A204.1 (cell line): ENCODE measurements at regions not wholly inside any gene's neighbourhood (a gene's known extent, or its start where the extent isn't known, plus 50 kb on each side); places are given as distances from the start of the nearest gene placed in this dataset.

Source experiments
- FAIRE-seq: peaks from 2 replicates; lab custom pipeline; 2012; peaks lifted over from hg19 to GRCh38; lab: Jason Lieb, UNC

DNA sequence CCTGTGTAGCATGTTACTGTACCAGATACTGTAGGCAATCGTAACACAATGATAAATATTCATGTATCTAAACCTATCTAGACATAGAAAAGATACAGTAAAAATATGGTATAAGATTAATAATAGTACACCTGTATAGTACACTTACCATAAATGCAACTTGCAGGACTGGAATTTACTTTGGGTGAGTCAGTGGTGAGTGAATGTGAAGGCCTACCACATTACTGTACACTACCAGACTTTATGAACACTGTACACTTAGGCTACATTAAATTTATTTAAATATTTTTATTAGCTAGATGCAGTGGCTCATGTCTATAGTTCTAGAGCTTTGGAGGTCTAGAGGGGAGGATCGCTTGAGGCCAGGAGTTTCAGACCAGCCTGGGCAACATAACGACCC lies 186.6 kb upstream of the ROPN1 start:
- no peak for FAIRE-seq

DNA sequence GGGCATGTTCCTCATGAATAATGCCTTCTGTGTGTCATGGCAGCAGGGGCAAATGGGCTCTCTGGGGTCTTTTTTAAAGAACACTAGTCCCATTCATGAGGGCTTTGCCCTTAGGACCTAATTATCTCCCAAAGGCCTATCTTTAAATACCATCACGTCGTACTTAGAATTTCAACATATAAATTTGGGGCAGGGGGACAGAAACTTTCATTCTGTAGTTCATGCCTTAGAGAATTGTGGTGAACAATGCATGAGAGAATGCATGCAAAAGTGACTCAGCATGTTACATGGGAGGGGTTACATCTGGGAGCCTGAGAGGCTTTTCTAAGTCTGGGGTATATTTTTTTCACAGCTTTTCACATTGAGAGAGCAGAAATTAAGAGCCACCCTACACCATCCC lies 208.5 kb upstream of the ROPN1 start:
- FAIRE-seq = no peak

GRCh38 chr3:124201226-124201625 lies 209.3 kb upstream of the ROPN1 start:
- FAIRE-seq = no peak

GRCh38 chr3:124201786-124202185 lies 209.9 kb upstream of the ROPN1 start:
- FAIRE-seq = no peak

DNA sequence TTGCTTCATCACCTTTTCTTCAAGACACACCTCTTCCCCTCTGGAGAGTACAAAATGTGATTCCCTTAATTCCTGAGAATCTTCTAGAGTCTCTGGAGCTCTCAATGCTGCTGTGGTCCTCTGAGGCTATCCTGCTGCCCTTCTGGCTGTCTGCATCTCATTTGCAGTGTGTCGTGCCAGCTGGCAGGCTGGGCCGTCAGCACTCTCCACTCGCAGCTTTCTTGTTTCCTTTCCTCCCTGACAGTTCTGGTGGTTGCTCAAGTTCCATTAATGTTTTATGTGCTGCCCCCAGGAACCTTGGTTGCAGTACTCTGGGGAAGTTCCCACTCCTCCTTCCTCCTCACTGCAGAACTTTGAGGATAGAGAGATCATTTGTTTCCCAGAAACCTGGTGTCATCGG lies 210.8 kb upstream of the ROPN1 start:
- no peak for FAIRE-seq

DNA sequence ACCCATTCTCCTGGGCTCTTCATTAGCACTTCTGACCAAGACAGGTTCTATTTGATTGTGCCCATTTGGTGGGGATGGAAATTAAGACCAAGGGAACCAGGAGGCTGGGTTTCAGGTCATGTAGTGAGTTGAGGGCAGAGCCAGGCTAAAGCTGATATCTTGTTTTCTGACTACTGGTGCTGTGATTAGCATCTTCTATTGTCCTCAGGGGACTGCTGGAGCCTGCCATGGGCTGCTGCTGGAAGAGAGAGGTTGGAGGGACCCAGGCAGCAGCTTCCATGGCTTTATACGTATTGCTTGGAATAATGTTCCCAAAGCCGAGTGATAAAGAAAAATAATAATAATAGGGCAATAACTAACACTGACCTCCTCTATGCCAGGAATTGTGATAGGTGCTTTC lies 211.4 kb upstream of the ROPN1 start:
- FAIRE-seq = no peak

GRCh38 chr3:124206225-124207055 lies 214.5 kb upstream of the ROPN1 start:
- FAIRE-seq = no peak

- FAIRE-seq = no peak
These were observed 215.2 kb upstream of the ROPN1 start for GRCh38 chr3:124207077-124207476.

- no peak for FAIRE-seq
These were observed 216.1 kb upstream of the ROPN1 start for GRCh38 chr3:124207873-124208485.

- no peak for FAIRE-seq
These were observed 217.5 kb upstream of the ROPN1 start for GRCh38 chr3:124209426-124209825.

DNA sequence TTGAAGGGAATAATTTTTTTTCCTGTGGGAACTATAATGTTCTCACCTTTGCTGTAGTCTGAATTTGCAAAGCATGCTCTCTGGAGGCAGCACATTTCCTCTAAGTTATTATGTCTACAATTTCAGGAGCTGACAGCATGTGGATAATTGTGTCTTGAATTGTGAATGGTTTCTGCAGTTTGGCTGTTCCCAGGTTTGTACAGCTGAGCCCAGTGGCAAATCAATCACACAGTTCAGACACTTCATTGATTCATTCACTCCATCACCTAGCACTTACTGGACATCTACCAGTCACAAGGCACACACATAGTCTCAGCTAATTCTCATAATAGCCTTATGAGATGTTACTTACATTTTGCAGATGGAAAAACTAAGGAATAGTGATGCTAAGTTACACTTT lies 219.0 kb upstream of the ROPN1 start:
- no peak for FAIRE-seq

- FAIRE-seq = no peak
These were observed 221.7 kb upstream of the ROPN1 start for GRCh38 chr3:124213641-124214040.

DNA sequence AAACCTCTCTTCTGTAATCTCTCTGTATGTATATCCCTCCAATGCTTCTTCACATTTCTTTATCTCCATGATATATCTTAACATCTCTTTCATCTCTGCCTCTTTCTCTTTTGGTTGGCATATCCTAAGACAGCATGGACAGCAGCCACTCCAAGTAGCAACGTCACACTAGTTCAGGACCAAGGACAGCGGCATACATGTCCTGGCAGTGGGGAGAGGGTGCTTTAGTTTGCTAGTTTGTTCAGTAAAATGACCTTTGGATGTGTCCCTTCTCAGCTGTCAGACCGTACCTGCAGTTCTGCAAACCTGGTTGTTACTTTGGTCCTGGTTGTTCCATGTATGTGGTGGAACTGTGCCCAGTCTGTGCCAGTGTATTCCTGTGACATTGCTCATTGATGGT lies 225.6 kb upstream of the ROPN1 start:
- FAIRE-seq = no peak

GRCh38 chr3:124221422-124221821 lies 229.5 kb upstream of the ROPN1 start:
- FAIRE-seq = no peak

- FAIRE-seq = no peak
These were observed 231.9 kb upstream of the ROPN1 start for GRCh38 chr3:124223853-124224252.

DNA sequence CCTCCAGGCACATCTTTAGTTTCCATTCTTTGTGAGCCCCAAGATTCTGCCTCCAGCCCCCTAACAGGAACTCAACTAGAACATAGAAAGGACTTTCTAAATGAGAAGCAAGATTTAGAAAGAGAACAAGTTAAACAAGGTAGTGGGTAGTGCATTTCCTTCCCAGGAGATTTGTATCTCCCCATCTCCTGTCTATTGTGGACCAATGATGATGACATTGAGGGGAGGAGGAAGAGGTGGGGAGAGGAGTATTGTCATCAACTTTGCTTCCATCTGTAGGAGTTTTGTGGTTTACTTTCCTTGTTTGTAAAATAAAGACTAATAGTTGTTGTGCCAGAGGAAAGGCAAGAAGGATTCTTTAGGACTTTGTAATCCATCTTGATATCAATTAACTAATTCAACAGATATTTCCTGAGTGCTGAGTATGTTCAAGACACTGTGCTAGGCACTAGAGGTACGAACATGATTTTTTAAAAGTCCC lies 235.3 kb upstream of the ROPN1 start:
- FAIRE-seq = no peak

DNA sequence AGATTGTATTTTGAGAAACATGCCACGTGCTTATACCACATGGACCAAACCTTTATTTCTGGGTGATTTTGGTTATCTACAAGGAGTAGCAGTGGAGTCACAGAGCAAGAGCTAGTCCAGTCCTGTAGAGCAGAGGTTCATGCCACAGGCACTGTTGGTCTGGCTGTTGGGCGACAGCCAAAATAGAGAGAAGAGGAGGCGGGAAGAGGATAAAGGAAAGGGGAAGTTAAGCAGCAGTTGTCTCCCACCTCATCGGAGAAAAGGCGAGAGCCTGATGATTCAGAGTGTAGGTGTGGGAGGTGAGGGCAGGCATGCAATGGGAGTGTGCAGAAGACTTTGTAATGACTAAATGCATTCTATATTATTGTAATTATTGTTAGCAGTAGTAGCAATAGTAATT lies 237.5 kb upstream of the ROPN1 start:
- no peak for FAIRE-seq

DNA sequence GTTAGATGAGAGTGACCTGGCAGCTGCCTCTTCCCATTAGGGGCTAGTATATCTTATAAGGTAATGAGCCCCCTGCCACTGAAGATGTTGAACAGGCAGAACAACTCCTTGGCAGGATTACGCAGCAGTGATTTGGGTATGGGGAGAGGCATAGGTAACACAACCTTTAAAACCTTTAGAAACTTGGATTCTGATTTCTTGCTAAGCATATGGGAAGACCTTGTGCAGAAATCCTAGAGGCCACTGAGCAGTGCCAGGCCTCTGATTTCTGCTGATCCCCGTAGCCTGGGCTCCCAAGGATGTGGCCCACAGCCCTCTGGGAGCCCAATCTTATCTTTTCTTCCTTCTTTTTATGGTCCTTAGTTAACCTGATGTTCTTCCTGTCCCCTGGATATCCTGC lies 237.9 kb upstream of the ROPN1 start:
- no peak for FAIRE-seq

DNA sequence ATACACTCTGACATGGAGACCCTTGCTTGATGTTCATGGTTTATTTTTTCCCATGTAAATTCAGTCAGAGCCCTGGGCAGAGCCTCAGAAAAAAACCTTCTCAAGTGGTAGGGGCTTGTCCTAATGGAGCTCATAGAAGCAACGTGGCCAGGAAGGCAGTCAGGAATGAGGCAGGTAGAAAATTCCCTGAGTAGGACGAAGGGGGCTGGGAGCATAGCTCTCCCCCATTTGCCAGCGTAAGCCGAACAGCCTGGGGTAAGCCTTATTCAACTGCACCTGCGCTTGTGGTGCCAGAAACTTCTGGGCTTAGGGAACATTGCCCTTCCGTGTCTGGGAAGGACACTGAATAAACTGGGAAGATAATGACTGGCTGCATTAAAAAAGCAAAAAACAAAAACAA lies 238.5 kb upstream of the ROPN1 start:
- FAIRE-seq = no peak

GRCh38 chr3:124230998-124231397 lies 239.1 kb upstream of the ROPN1 start:
- no peak for FAIRE-seq

DNA sequence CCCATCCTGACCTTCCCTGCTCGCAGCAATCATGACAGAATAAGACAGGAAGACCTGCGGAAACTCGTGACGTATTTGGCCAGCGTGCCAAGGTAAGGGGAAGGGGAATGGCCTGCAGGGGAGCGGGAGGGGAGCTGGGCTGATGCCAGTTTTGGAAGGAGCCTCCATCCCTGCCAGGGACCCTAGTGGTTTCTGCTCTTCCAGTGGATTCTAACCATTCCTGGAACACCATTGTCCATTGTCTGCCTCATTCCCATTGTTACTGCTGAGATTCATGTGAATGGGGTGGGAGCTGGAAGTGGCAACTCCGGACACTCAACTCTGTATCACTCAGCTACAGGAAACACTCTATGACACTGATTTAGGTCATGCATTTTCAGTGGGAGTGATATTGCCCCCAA lies 242.9 kb upstream of the ROPN1 start:
- FAIRE-seq = no peak

GRCh38 chr3:124235446-124235845 lies 243.5 kb upstream of the ROPN1 start:
- no peak for FAIRE-seq

DNA sequence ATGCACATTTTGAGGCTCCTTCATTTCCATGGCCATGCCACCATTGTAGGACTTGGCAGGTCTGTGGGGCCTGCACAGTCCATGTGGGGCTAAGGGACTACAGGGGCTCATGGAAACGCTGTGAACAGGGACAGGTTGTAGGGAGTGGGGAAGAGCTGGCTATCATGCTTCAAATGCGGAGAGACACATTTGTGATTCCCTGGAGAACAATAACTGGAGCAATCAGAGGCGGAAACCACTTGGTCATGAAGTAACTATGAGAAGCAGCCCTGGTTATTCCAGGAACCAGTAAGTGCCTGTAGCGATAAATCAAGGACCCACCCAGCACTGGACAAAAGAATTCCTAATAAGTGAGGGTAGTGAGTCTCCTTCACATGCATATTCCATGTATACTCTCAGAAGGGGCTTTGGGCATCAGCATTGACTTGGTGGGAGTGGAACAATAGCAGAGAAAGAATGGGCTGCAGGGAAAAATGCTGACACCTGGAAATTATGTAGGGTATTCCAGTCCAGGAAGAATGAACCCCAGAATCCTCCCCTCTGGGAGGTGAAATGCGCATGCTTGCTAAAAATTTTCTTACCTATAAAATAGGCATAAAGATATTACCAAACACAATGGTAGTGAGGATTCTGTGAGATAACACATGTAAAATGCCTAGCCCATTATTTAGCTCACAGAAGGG lies 251.4 kb upstream of the ROPN1 start:
- FAIRE-seq = no peak
